Activated naive CD4-positive, alpha-beta T cell treated with Interleukin-2 at 50 U/mL for 16 hours (primary cell): ENCODE measurements at regions not wholly inside any gene's neighbourhood (a gene's known extent, or its start where the extent isn't known, plus 50 kb on each side); places are given as distances from the start of the nearest gene placed in this dataset.
"Not testable (repeated sequence)": the region's sequence is repeated elsewhere in the genome, so short reads cannot be mapped to it uniquely, and the experiment has no call there.

ENCODE experiments used
- DNase-seq: peaks from one replicate; pipeline ENCODE4 v3.0.0-alpha.2; 2020

DNA sequence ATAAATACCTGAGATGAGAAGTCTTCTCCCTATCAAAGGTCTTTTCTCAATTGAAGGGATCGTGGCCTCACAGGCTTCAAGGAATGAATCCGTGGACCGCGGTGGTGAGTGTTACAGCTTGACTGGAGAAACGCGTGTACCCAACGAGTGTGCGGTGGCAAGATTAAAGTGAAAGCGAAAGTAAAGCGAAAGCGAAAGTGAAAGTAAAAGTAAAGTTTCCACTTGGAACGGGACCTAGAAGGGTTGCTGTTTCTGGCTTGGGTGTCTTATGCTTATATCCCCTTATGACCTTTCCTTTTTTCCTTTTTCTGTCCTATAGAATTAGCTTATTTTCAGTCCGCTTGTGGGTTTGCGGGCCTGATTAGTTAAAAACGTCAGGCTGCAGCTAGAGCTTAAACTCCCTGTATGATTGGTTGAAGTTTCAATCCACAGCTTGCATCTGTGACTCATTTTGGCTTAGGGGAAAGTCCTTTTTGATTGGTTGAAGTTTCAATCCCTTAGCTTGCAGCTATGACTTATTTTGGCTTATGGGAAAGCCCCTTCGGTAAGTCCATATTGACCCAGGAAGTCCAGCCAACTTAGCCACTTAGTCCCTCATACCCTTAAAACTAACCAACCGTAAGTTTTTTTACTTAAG lies 924.3 kb upstream of the CDH10 start:
- peak; percentile 2 for DNase-seq

DNA sequence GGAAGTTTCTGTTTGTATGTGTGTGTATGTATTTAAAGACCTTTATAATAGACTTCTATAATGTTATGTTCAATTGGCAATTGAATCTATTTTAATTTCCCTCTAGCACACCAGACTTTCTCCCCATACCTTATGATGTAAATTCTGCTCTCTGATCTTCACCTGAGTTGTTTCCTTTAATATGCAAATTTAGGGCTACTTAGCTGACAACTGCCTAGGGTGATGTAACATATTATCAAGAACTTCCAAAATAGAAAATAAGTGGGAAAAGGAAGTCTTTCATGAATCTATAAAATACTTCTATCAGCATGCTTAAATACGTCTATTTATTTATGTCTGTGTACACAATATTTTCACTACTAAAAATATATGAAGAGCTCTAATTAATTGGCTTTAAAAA lies 923.5 kb upstream of the CDH10 start:
- no peak for DNase-seq

DNA sequence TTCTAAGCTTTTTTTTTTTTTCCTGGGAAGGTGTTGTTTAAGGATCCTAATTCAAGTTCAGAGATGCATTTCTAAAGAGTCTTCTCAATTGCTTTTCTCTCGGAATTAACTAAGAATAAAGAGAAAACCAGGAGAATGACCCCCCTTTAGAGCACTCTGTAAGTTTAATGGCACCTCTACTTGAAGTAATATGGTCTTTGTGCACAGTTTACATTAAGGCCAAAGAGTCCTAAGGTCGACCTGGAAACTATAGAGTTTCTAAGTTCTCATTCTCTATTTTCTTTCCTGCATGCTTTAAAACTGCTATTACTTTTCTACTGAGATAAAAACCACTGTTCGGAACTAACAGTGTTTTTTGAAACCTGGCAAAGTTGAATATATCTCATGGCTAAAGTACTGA lies 923.1 kb upstream of the CDH10 start:
- no peak for DNase-seq

DNA sequence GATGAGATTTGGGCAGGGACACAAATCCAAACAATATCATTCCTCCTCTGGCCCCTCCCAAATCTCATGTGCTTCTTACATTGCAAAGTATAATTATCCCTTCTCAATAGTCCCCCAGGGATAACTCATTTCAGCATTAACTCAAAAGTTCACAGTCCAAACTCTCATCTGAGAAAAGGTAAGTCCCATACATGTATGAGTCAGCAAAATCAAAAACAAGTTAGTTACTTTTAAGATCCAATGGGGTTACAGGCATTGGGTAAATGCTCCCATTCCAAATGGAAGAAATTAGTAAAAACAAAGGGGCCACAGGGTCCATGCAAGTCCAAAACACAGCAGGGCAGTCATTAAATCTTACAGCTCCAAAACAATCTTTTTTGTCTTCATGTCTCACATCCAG lies 917.9 kb upstream of the CDH10 start:
- DNase-seq: no peak

DNA sequence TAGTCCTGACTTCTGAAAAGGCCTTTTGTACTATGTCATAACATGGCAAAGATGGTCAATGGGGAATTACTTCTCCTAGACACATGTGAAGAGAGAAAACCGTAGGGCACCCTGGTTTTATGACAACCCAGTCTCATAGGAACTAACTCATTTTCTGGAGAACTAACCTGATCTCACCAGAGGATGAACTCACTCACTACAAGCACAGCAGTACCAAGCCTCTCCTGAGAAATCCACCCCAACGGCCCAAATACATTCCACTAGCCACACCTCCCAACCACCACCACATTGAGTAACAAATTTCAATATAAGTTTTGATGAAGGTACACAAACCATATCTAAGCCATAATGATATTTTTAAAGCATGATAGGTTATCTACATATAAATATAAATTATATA lies 909.3 kb upstream of the CDH10 start:
- no peak for DNase-seq

DNA sequence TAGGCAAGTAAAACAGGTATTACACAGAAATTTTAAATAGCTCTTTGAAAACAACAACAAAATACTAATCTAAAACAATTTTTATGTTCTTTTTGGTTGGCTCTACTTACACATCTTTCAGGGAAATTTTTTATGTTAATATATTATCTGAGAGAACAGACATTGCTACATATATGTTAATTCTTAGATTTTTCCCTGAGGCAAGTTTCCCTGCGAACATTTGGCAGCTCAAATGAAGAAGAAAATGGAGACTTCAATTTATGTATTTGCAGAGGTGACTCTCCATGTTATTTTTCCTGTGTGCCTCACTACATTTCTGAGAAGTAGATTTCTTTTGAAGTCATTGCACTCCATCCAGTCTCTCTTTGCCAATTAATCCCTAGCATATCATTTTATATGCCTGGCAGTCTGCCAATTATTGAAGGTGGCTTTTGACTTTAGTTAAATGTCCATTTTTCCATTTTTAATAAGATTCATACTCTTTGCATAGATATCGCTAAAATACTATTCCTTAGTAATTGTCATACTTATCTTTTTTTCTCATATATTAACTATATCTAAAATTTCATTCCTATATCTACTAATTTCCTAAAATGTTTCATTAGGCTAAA lies 908.2 kb upstream of the CDH10 start:
- DNase-seq: no peak

DNA sequence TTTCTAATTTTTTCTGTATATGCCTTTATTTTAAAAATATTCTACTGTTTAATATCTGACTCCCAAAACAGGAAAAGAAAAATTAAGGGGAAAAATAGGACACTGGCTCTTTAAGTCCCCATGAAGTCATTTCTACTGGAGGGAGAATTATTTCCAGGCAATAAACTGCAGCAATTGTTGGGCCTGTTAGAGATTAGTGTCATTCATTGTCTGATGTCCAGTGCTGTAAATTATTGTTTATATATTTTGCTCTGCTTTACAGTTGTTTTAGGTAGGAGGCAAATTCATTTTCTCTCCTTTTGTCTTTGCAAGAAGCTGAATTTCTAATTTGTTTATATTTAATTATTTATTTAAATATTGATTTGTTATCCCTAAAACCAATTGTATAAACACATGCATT lies 906.0 kb upstream of the CDH10 start:
- DNase-seq: no peak

DNA sequence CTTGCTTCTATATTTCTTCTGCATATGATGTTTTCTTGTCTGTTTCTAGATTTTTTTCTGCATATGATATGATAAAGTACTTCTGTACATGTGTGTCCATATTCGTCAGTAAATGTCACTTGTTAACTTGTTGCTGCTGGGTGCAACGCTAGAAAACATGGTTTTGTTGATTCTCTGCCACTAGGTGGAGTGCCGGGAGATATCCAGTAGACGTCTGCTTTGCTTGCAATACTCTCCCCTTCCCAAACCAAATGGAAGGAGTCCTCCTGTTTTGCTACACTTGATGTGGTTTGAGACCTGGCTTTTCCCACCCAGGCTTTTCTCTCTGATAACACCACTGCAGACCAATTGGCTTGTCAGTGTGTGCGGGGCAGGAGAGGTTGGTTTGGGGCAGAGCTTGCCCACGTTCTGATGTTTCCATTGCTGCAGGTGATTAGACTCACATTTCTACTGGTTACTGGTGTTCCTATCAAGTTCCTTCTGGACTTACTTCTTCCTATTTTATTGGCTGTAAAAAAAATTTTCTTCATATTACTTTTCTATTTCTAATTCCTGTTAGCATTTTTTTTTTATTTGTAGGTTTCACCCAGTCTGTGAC lies 900.0 kb upstream of the CDH10 start:
- no peak for DNase-seq

DNA sequence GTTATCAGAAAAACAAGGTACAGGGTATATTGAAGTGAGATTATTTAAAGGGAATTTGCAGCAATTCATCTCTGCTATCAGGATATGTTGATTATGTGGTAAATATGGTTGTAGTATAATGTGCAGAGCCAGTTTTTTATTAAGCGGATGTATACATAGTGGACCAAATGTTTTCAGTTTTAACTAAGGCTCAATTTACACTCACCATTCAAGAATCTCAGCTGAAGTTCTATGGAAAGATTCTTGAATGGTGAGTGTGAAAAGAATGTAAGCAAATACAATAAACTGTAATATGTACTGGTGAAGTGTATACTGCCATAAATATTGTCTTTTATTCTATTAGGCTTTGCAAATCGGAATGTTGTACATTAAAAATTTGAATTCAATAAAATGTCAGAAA lies 895.9 kb upstream of the CDH10 start:
- DNase-seq: no peak

DNA sequence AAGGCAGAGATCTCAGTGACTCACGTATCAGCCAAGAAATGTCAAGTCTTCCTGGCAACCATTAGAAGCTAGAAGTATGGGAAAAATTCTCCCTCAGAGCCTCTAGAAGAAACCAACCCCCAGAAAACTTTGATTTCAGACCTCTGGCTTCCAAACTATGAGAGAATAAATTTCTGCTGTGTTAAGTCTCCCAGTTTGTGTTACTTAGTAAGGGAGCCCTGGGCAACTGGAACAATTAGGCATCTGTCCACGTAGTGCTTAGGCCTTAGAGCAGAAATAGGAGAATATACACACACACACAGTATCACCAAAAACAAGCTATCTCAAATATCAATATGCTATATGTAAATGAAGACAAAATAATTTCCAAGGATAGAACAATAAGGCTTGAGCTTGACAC lies 894.8 kb upstream of the CDH10 start:
- no peak for DNase-seq

DNA sequence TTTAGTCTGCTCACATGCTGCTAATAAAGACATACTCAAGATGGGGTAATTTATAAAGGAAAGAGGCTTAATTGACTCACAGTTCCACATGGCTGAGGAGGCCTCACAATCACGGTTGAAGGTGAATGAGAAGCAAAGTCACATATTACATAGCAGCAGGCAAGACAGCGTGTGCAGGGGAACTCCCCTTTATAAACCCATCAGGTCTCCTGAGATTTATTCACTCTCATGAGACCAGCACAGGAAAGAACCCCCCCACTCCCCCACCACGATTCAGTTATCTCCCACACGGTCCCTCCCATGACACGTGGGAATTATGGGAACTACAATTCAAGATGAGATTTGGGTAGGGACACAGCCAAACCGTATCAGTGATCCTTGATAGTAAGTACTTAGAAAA lies 891.7 kb upstream of the CDH10 start:
- not testable (repeated sequence) for DNase-seq

DNA sequence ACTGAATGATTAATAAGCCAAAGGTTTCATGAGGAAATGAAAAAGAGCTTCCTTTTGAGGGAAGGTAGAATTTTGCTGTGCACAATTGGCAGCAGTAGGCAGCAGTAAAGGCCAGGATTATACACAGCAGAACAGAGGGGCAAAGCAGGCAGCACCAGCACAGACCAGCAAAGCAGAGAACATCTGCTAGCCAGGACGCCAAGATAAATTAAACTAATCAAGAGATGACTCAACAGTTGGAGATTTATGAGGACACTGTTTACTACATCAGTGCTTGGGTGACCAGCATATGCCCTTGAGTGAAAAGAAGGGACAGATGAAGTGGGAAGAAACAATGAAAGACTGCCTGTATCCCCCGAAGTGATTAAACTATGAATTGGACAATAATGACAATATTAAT lies 871.4 kb upstream of the CDH10 start:
- DNase-seq: no peak

DNA sequence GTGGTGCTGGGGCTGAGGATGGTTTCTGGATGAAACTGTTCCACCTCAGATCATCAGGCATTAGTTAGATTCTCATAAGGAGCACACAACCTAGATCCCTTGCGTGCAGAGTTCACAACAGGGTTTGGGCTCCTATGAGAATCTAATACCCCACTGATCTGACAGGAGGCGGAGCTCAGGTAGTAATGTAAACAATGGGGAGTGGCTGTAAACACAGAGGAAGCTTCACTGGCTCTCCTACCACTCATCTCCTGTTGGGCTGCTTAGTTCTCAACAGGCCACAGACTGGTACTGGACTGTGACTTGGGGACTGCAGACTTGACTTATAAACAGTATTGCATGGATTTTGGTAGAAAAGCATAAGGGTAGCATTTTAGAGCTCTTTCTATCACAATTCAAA lies 870.7 kb upstream of the CDH10 start:
- no peak for DNase-seq

DNA sequence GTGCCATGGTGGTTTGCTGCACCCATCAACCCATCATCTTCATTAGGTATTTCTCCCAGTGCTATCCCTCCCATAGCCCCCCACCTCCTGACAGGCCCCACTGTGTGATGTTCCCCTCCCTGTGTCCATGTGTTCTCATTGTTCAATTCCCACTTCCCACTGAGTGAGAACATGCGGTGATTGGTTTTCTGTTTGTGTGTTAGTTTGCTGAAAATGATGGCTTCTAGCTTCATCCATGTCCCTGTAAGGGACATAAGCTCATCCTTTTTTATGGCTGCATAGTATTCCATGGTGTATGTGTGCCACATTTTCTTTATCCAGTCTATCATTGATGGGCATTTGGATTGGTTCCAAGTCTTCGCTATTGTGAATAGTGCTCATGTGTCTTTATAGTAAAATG lies 865.9 kb upstream of the CDH10 start:
- DNase-seq: not testable (repeated sequence)

DNA sequence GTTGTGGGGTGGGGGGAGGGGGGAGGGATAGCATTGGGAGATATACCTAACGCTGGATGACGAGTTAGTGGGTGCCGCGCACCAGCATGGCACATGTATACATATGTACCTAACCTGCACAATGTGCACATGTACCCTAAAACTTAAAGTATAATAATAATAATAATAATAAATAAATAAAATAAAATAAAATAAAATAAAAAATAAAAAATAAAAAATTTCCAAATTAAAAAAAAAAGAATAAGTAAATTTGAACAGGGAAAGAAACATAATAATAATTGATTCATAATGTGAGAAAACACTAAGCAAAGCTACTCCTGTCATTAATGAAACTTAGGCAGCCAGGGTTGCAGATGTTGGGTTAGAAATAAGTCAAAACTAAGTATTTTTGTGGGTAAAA lies 863.2 kb upstream of the CDH10 start:
- DNase-seq: not testable (repeated sequence)

DNA sequence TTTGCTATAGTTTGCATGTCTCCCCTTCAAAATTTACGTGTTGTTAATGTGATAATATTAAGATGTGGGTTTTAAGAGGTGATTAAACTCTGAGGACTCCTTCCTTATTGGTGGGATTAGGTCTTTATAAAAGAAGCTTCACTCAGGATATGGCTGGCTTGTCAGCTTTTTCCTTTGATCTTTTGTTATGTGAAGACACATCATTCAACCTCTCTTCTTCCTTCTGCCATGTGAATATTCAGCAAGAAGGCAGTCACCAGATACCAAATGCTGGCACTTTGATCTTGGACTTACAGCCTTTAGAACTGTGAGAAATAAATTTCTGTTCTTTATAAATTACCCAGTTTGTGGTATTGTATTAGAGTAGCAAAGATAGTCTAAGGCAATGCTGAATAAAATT lies 855.9 kb upstream of the CDH10 start:
- no peak for DNase-seq

DNA sequence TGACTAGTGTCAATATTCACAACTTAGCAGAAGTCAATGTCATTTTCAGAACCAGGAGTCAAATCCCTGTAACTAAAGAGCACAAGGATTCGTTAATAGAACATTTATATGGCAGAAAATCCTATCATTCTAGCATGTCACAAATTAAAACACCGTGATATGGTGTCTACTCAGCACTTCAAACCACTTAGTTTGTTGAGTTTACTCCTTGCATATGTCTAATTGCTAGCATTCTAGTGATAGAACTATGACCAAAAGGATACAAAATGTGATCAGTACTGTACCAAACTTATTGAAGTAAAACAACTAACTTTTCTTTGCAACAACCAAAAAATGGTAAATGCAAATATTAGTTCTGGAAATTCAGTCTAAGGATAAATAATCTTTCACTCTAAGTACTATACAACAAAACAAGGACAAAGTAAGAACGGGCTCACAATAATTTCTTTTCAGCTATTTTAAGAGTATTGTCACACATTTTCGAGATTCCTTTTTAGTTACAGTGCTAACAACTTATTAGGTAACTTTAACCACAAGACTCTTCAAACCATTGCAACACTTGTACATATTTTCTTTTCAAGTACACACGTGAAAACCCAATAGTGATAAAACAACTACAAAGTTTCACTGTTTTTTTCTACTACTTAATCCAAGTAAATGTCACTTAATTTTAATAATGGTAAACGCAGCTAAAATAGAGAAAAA lies 845.2 kb upstream of the CDH10 start:
- DNase-seq: no peak

DNA sequence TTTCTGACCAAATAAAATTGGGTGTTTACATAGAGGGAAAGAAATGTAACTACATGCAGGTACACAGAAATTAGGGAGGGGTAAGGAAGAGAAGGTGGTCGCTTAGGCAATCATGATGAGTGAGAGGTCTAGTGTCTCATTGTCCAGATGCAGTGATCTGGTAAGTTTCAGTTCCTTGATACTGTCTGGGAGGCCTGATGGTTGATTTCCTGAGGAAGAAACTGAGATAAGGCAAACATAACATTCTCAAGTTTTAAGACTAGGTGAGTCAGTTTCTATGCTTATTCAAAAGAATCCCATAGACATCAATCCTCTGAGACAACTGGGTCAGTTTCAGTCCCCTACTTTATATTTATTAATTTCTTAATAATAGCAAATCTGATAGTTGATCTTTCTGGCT lies 843.3 kb upstream of the CDH10 start:
- DNase-seq: no peak

DNA sequence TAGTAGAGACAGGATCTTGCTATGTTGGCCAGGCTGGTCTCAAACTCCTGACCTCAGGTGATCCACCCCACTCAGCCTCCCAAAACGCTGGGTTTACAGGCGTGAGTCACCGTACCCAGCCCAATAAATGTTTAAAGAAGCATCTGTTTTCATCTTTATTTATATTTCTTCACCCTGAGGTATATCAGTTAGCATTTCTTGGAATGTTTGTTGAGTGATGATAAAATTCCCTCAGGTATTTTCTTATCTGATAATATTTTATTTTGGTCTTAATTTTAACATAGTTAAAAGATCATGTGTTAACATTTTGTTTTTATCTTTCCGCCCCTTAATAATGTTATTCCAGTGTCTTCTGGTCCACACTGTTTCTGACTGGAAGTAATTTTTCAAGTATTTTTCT lies 839.6 kb upstream of the CDH10 start:
- DNase-seq: no peak

DNA sequence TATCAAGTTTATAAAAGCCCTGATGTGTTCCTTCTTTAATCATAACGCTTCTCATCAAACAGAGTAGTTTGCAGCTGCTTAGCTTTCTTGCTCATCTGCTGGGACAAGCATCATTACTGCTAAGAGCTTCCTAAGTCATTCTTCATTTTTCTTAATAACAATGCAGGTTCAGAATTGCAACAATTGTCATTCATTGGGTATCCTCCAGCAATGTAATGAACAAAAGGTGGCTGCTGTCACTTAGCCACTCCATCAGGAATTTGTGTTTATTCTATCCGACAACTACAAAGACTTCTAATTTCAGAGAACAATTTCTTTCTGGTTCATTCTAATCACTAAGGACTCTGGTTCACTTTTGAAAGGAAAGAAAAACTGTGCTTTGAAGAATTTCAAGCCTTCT lies 836.7 kb upstream of the CDH10 start:
- DNase-seq: no peak

DNA sequence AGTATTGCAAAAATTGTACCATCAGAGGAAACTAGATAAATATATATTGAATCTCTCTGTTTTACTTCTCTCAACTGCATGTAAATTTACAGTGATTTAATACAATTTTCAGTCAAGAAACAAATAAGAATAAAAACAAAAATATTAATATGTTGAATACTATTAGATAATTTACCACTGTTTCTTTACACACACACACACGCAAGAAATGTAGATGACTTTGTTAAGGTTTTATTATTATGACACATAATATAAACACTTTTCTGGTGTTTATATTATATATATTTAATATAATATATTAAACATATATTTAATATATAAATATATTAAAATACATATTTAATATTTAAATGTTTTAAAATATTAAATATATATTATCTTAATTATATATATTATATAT lies 814.3 kb upstream of the CDH10 start:
- DNase-seq: no peak

DNA sequence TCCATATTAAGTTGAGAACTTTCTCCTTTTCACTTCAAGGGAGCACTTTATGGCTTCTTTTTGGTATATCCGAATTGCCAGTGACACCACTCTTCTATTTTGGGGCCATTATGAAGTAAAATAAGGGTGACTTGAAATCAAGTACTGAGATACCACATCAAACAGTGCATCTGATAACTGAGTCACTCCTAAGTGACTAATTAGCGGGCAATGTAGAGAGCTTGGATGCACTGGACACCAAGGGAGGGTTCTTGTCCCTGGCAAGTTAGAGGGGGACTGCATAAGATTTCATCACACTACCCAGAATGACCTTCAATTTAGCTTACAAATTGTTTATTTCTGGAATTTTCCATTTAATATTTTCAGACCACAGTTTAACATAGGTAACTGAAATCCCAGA lies 813.9 kb upstream of the CDH10 start:
- DNase-seq: no peak

DNA sequence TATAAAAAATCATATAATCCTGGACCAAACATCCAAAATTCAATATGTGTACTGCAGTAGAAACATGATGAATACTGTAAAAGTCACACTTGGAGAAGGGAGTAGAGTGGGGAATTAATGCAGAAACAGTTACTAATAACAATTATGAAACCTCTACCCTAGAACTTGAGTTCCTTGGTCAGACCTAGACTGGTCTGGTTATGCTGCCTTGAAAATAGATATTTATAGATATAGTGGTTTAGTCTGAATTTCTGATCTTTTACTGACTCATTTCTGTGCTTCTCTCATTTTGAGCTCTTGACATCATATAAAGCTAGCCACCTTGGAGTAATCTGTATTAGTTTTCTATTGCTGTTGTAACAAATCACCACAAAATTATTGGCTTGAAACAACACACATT lies 808.7 kb upstream of the CDH10 start:
- no peak for DNase-seq

DNA sequence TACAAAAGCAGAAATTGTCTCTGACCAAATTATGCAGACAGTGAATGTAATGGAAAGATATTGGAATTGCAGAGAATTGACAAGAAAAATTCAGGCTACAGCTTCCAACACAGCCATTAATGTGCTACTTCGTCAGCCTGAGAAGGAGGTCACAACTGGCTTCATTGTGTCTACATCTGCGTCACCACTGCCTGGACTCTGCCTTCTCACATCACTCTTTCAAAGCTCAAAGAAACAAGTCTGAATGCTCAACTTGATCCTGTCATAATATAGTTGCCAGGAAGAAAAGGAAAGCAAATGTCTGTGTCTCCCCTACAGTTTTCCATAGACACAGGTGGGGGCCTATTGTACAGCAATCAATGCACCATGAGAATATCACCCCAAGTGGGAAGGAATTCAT lies 806.5 kb upstream of the CDH10 start:
- DNase-seq: no peak
